SK-N-SH (cell line): ENCODE measurements at regions not wholly inside any gene's neighbourhood (a gene's known extent, or its start where the extent isn't known, plus 50 kb on each side); places are given as distances from the start of the nearest gene placed in this dataset.

Source experiments
- CTCF ChIA-PET: fragments of 300-600, 350-600 bp; formaldehyde crosslinking; extraction: SDS; loops from one replicate; lab custom pipeline; 2021; lab: Yijun Ruan, JAX
- POLR2A ChIA-PET: fragments of 350-600 bp; sonication (Branson Sonifier 250); formaldehyde crosslinking; extraction: SDS; loops from one replicate; lab custom pipeline; 2020; ENCODE audit warnings: antibody characterized with exemption, inconsistent platforms; lab: Yijun Ruan, JAX
- DNase-seq: peaks from one replicate; pipeline ENCODE4 v3.0.0; 2012
- H2AFZ ChIP-seq: fragments of 200-600 bp; sonication (generic); 2 replicates; pipeline ENCODE4 v1.8.1; 2016; ENCODE audit warnings: antibody characterized with exemption, mild to moderate bottlenecking, low read depth
- H3F3A ChIP-seq: fragments of 200-600 bp; sonication (generic); replicated peaks from 2 replicates; pipeline ENCODE3; 2016; ENCODE audit warnings: antibody characterized with exemption, mild to moderate bottlenecking; ENCODE audit not compliant: insufficient read depth
- H3K27ac ChIP-seq, 2 experiments: fragments of 200-500 bp in 1 of 2; fragments of 200-600 bp in 1 of 2; sonication (Bioruptor generic) in 1 of 2; sonication (generic), shearing (Covaris generic) in 1 of 2; 2 replicates each; pipeline versions ENCODE4 v1.5.1 to v1.6.1; 2014 to 2016; ENCODE audit warnings: low read depth in 2 of 2, inconsistent platforms in 1 of 2, low read length in 1 of 2, mild to moderate bottlenecking in 1 of 2, mixed read lengths in 1 of 2
- H3K27me3 ChIP-seq: fragments of 200-600 bp; sonication (generic), shearing (Covaris generic); 2 replicates; pipeline ENCODE4 v1.6.1; 2016; ENCODE audit warnings: mixed run types; ENCODE audit not compliant: insufficient read depth
- H3K36me3 ChIP-seq, 2 experiments: fragments of 200-500 bp in 1 of 2; fragments of 200-600 bp in 1 of 2; sonication (Bioruptor generic) in 1 of 2; sonication (generic) in 1 of 2; replicated peaks in 1 of 2; 2 replicates each; pipeline versions ENCODE3 to v1.5.1; 2014 to 2016; ENCODE audit warnings: low read length in 1 of 2, mild to moderate bottlenecking in 1 of 2; ENCODE audit not compliant: insufficient read depth in 2 of 2, control insufficient read depth in 1 of 2
- H3K4me1 ChIP-seq, 2 experiments: fragments of 200-500 bp in 1 of 2; fragments of 200-600 bp in 1 of 2; sonication (Bioruptor generic) in 1 of 2; sonication (generic), shearing (Covaris generic) in 1 of 2; 2 replicates each; pipeline versions ENCODE4 v1.5.1 to v1.6.1; 2014 to 2016; ENCODE audit warnings: low read depth in 1 of 2, low read length in 1 of 2, mixed run types in 1 of 2; ENCODE audit not compliant: insufficient read depth in 2 of 2, control insufficient read depth in 1 of 2
- H3K4me2 ChIP-seq: fragments of 200-600 bp; sonication (generic), shearing (Covaris generic); 2 replicates; pipeline ENCODE4 v1.6.1; 2017; ENCODE audit warnings: mixed run types
- H3K4me3 ChIP-seq, 2 experiments: fragments of 200-500 bp in 1 of 2; fragments of 200-600 bp in 1 of 2; sonication (Bioruptor generic) in 1 of 2; sonication (generic), shearing (Covaris generic) in 1 of 2; 2 replicates each; pipeline versions ENCODE4 v1.5.1 to v1.8.1; 2014 to 2016; ENCODE audit warnings: low read depth in 2 of 2, inconsistent platforms in 1 of 2, low read length in 1 of 2, mild to moderate bottlenecking in 1 of 2, mixed read lengths in 1 of 2, moderate library complexity in 1 of 2
- H3K79me2 ChIP-seq: fragments of 200-600 bp; sonication (generic); 2 replicates; pipeline ENCODE4 v1.8.1; 2017; ENCODE audit warnings: mild to moderate bottlenecking; ENCODE audit not compliant: insufficient read depth
- H3K9ac ChIP-seq: fragments of 200-600 bp; sonication (generic); 2 replicates; pipeline ENCODE4 v1.6.1; 2017; ENCODE audit warnings: mixed run types
- H3K9me2 ChIP-seq: fragments of 200-600 bp; sonication (generic); 2 replicates; pipeline ENCODE4 v1.6.1; 2017; ENCODE audit warnings: mixed run types
- H3K9me3 ChIP-seq: fragments of 200-600 bp; sonication (generic); 2 replicates; pipeline ENCODE4 v1.6.1; 2017; ENCODE audit warnings: mixed run types, mild to moderate bottlenecking, moderate library complexity
- H4K20me1 ChIP-seq: fragments of 200-600 bp; sonication (generic); 2 replicates; pipeline ENCODE4 v1.6.1; 2017; ENCODE audit warnings: mild to moderate bottlenecking, mixed run types; ENCODE audit not compliant: insufficient read depth
- CHD2 ChIP-seq: fragments of 150-350 bp; IDR thresholded peaks from 2 replicates; pipeline ENCODE4 v1.6.1; 2018; ENCODE audit warnings: low read length; ENCODE audit not compliant: partially characterized antibody
- ELF1 ChIP-seq: IDR thresholded peaks from 2 replicates; pipeline ENCODE4 v1.4.0; 2012
- EZH2phosphoT487 ChIP-seq: fragments of 200-600 bp; sonication (generic); IDR thresholded peaks from 2 replicates; pipeline ENCODE4 v1.6.1; 2017; ENCODE audit warnings: low read depth, mixed run types, mild to moderate bottlenecking, antibody characterized with exemption, moderate library complexity, borderline replicate concordance
- FOXM1 ChIP-seq: IDR thresholded peaks from 2 replicates; pipeline ENCODE4 v1.4.0; 2012; ENCODE audit warnings: low read depth, mild to moderate bottlenecking
- GABPA ChIP-seq: IDR thresholded peaks from 2 replicates; pipeline ENCODE4 v1.4.0; 2012; ENCODE audit warnings: low read depth, mild to moderate bottlenecking
- GATA2 ChIP-seq: sonication (generic); formaldehyde crosslinking; IDR thresholded peaks from 2 replicates; pipeline ENCODE4 v1.5.0; 2020; ENCODE audit warnings: mild to moderate bottlenecking, missing genetic modification reagents
- JUND ChIP-seq: IDR thresholded peaks from 2 replicates; pipeline ENCODE4 v1.4.0; 2012
- MAX ChIP-seq: IDR thresholded peaks from 2 replicates; pipeline ENCODE4 v1.4.0; 2012; ENCODE audit warnings: low read depth
- MEF2A ChIP-seq: IDR thresholded peaks from 2 replicates; pipeline ENCODE4 v1.4.0; 2012; ENCODE audit warnings: low read depth, borderline replicate concordance
- MXI1 ChIP-seq: IDR thresholded peaks from 2 replicates; pipeline ENCODE4 v1.6.1; 2012; ENCODE audit warnings: mild to moderate bottlenecking, low read depth, low read length, improper control_type of control experiment
- NRF1 ChIP-seq: IDR thresholded peaks from 2 replicates; pipeline ENCODE4 v1.6.1; 2012; ENCODE audit warnings: low read depth, mild to moderate bottlenecking, low read length
- RAD21 ChIP-seq: IDR thresholded peaks from 2 replicates; pipeline ENCODE4 v1.6.1; 2012; ENCODE audit warnings: mild to moderate bottlenecking, low read length
- RCOR1 ChIP-seq: fragments of 150-350 bp; IDR thresholded peaks from 2 replicates; pipeline ENCODE4 v1.6.1; 2017; ENCODE audit warnings: antibody characterized with exemption, low read length
- RXRA ChIP-seq: IDR thresholded peaks from 2 replicates; pipeline ENCODE4 v1.4.0; 2012; ENCODE audit warnings: low read depth, mild to moderate bottlenecking, borderline replicate concordance
- SMC3 ChIP-seq: IDR thresholded peaks from 2 replicates; pipeline ENCODE4 v1.6.1; 2012; ENCODE audit warnings: low read depth, low read length, improper control_type of control experiment
- TCF12 ChIP-seq: IDR thresholded peaks from 2 replicates; pipeline ENCODE4 v1.4.0; 2012
- TEAD4 ChIP-seq: IDR thresholded peaks from 2 replicates; pipeline ENCODE4 v1.4.0; 2012; ENCODE audit warnings: mild to moderate bottlenecking, borderline replicate concordance; ENCODE audit not compliant: insufficient read depth
- WGBS: methylation state at CpG from one replicate; pipeline ENCODE4 v1.1.6; 2017; ENCODE audit warnings: low lambda C conversion rate; 5-methylcytosine and 5-hydroxymethylcytosine counted together
- TF ChIP-seq, protein P1 (sequence below): IDR thresholded peaks from 2 replicates; pipeline ENCODE4; 2012

DNA sequence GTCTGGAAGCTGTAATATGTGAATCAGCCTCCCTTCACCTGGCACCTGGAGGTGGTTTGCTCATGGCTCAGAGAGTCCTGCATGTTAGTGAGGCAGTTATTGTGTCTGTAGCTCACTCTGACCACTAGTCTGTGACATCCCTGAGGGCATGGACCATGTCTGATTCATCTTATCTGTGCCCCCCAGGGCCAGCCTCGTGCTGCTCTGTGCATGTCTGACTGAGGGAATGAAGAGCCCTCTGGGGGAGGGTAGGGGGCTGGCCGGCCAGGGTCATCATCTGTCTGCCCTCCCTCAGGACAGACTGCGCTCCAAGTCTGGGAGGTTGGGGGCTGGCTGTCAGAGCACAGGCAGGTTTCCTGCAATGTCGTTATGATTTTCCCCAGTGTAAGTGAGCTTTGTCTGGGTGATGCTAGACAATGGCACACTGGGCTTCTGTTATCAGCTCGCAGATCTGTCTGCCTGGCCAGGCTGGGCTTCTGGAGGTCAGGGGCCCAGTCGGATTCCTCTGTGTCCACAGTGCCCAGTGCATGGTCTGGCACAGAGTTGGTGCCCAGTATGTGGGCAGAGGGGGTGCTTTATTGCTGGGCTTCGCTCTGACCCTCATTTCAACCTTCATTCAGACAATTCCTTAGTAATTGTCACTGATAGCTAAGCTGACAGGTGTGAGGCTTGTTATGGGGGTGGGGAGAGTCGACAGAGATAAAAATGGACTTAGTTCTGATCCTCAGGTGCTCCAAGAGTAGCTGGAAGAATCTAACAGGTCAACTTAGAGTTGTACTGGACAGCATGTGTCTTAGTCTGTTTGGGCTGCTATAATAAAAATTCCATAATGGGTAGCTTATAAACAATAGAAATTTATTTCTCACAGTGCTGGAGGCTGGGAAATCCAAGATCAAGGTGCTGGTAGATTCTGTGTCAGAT, 85.7 kb upstream of the SHB start (continued):
- TF ChIP-seq GATA2 (CRISPR knock-in tag) (peak; percentile 99), MEF2A (no peak), RAD21 (peak; percentile 38), EZH2phosphoT487 (no peak), ELF1 (no peak), NRF1 (no peak), MAX (no peak), JUND (no peak), TCF12 (no peak), FOXM1 (no peak), RCOR1 (peak; percentile 85), CHD2 (peak; percentile 37), TEAD4 (no peak), MXI1 (peak; percentile 63; the same call in 1 of the 2 replicates)
- TF ChIP-seq, all 33 proteins: peak for 7

DNA sequence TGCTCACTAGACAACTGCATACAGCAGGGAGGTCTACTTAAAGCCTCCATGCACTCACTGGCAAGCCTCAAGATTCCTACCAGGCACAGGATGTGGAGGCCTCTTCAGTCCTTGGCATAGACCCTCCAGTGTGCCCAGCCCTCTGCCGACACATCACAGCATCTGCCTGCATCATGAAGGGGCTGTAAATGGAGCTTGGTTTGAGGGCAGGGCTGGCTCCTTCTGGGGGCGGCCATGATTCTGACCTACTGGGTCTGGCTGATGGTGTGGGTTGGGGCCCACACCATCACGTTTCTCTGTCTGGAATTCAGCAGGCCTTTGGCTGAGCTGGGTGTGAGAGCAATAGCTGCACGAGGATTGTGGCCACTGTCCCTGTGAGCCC, 84.9 kb upstream of the SHB start:
- TF ChIP-seq JUND, result no peak
- TF ChIP-seq RAD21, result no peak
- no peak for TF ChIP-seq GABPA
- TF ChIP-seq RXRA, result no peak
- no peak for TF ChIP-seq MEF2A
- TF ChIP-seq FOXM1, result no peak
- no peak for TF ChIP-seq SMC3
- TF ChIP-seq, protein P1, sequence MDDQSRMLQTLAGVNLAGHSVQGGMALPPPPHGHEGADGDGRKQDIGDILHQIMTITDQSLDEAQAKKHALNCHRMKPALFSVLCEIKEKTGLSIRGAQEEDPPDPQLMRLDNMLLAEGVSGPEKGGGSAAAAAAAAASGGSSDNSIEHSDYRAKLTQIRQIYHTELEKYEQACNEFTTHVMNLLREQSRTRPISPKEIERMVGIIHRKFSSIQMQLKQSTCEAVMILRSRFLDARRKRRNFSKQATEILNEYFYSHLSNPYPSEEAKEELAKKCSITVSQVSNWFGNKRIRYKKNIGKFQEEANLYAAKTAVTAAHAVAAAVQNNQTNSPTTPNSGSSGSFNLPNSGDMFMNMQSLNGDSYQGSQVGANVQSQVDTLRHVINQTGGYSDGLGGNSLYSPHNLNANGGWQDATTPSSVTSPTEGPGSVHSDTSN, result no peak
- TF ChIP-seq RCOR1, result no peak
- TF ChIP-seq EZH2phosphoT487, result no peak

More for the DNA sequence above, 84.9 kb upstream of the SHB start:
- H3K4me2 ChIP-seq, result no peak overlapping the region
- no peaks in the 10 kb centered on the region for H3F3A ChIP-seq
- no peaks in the 10 kb centered on the region for H3K79me2 ChIP-seq
- H3K4me3 ChIP-seq, result no peak overlapping the region
- WGBS, result 49% methylated on average over 4 of the region's 4 CpGs
- peaks cover 0 to 34% of the 10 kb centered on the region in 2 experiments; a peak in 2 of 4 replicates for H3K4me1 ChIP-seq
- peak overlapping the region in 1 of 2 experiments; percentile 98; a peak in 2 of 4 replicates for H3K27ac ChIP-seq
- H3K36me3 ChIP-seq, result no peaks in the 10 kb centered on the region
- DNase-seq, result no peak
- no peak overlapping the region for H2AFZ ChIP-seq
- POLR2A ChIA-PET, result interaction anchor here (0.6 to 1.0 kb wide), 2 partner anchors 85 to 131 kb away, joined by 3 read pairs; partner anchors contain the start of gene SHB
- H3K9ac ChIP-seq, result no peak overlapping the region
- no peaks in the 10 kb centered on the region for H3K9me2 ChIP-seq
- no peaks in the 10 kb centered on the region for H4K20me1 ChIP-seq
- H3K27me3 ChIP-seq, result no peaks in the 10 kb centered on the region
- H3K9me3 ChIP-seq, result no peaks in the 10 kb centered on the region
- CTCF ChIA-PET, result interaction anchor here (1.0 to 5.6 kb wide), 8 partner anchors 11 to 241 kb away, joined by 3 to 43 read pairs (median 5); no protein-coding TSS in a partner anchor
